ENCODE measurements at regions not wholly inside any gene's neighbourhood (a gene's known extent, or its start where the extent isn't known, plus 50 kb on each side); places are given as distances from the start of the nearest gene placed in this dataset.

DNA sequence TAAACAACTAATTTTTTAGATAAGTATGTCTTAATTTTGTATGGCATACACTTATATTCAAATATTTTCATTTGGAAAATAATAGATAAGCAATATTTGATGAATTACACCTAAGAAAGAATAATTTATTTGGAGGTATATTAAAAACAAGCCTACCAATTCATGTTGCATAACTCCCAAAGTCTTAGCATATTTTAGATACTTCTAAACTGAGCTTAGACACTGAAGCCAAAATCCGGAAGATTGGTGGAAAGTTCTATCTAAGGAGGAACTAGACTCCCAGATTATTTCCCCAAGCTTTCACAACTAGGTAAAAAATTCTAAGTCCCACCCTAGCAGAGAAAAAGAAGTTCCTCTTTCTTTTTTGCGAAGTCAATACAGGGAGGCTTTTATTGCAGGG, 221.0 kb upstream of the MMADHC start:
- Mint-ChIP-seq H3K27ac (no peak overlapping the region), H3K9me3 (ENCODE audit: insufficient read depth) (no peaks in the 10 kb centered on the region)
- CTCF ChIA-PET, result no interaction called here

DNA sequence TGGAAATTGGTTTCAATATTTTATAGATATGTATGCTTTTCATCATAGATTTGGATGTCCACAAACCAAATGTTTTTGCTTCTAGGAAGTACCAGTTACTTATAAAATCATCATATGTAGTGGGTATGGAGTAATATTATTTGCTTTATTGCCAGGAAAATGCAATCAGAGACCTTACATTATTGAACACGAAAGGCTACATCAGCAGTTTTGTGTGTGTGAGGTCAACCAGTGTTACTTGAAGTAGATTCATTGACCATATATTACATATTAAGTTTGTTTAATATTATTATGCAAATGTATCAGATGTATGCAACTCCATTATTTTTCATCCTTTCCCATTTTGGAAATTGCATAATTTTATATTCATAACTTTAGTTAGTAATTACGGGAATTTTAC, 219.1 kb upstream of the MMADHC start:
- ChIA-PET POLR2A (no interaction called here), CTCF (no interaction called here)
- Mint-ChIP-seq H3K4me3 (no peak overlapping the region), H3K27ac (no peak overlapping the region), H3K36me3 (ENCODE audit: low read depth) (no peaks in the 10 kb centered on the region), H3K27me3 (ENCODE audit: low read depth) (no peaks in the 10 kb centered on the region), H3K9me3 (ENCODE audit: insufficient read depth) (no peaks in the 10 kb centered on the region), H3K4me1 (ENCODE audit: low read depth) (no peaks in the 10 kb centered on the region)
- ATAC-seq (no peak), DNase-seq (no peak)

More for the DNA sequence above, 221.0 kb upstream of the MMADHC start:
- no peaks in the 10 kb centered on the region for H3K4me1 Mint-ChIP-seq (ENCODE audit: low read depth)
- no peak for ATAC-seq
- no peaks in the 10 kb centered on the region for H3K27me3 Mint-ChIP-seq (ENCODE audit: low read depth)
- DNase-seq, result no peak
- POLR2A ChIA-PET, result no interaction called here
- H3K36me3 Mint-ChIP-seq (ENCODE audit: low read depth), result no peaks in the 10 kb centered on the region
- H3K4me3 Mint-ChIP-seq, result no peak overlapping the region

DNA sequence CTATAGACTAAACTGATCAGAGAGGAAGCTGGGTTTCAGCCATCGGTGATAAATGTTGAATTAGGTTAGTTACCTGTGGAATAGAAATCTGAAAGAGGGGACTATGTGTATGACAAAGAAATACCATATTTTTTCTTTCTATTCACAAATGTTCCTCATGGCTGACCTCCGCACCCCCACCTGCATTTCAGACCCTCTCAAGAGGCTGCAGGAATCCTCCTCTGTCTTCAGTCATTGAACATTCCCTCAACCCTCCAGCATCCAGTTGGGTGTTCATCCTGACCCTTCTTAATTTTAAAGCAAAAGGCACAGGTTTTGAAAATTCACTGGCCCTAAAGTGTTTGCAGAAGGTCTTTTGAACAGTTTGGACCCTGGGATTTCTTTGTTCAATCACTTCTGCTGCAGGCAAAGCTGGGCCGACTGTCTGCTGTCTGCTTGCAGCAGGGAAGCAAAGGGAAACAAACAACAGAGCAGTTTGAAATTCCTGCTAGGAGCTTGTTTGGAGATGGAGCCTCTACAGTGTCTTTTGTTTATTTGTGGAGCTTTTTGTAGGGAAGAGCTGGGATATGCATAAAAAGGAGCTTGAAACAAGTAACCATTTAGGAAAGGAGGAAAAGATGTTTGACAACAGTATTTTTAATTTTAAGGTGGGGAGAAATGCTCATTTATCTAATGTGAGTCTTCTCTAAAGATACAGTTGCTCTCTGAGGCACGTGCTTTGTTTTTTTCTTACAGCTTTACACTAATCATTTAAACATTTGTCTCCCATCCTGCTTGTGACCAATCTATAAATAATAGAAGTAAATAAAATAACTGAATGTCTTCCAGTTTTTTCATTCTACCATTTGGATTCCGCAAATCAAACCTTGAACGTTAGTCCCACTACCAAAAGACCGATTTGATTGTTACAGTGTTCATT, 213.3 kb upstream of the MMADHC start:
- H3K4me3 Mint-ChIP-seq, result no peak overlapping the region
- H3K9me3 Mint-ChIP-seq (ENCODE audit: insufficient read depth), result no peaks in the 10 kb centered on the region
- DNase-seq (no peak), ATAC-seq (no peak)
- no peaks in the 10 kb centered on the region for H3K27me3 Mint-ChIP-seq (ENCODE audit: low read depth)
- CTCF ChIA-PET, result interaction anchor here (0.5 to 1.2 kb wide), 2 partner anchors 203 to 992 kb away, joined by 3 read pairs; no protein-coding TSS in a partner anchor
- H3K27ac Mint-ChIP-seq, result no peak overlapping the region
- H3K36me3 Mint-ChIP-seq (ENCODE audit: low read depth), result no peaks in the 10 kb centered on the region
- POLR2A ChIA-PET, result no interaction called here
- no peaks in the 10 kb centered on the region for H3K4me1 Mint-ChIP-seq (ENCODE audit: low read depth)

DNA sequence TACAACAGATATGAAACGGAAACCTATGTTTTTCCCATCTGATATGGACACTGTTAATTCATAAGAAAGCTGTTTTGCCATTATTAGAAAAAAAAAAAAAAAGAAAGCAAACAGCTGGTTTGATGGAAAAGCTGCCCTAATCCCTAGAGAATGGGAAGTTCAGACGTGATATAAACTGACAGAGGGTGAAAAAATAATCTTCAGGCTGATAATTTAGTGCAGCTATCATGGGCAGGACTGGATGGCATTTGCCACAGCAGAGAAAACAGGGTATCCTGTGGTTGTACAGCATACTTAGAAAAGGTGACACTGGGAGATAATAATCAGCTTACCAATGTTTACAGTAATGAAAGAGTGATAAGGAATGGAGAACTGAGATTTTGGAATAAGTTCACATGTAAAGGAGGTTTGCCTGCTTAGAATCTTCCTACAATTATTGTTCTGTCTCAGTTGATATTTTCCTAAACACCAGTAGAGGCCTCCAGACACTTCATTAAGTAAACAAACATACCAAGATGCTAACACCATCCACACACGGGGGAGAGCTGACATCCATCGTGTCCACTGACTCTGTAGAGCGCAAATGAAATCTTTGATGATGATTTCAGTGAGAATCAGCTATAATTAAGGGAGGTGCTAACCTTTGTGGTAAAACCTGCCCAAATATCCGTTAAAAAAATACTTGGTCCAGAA, 211.6 kb upstream of the MMADHC start:
- POLR2A ChIA-PET, result no interaction called here
- CTCF ChIA-PET, result no interaction called here
- DNase-seq (no peak), ATAC-seq (no peak)
- H3K4me3 Mint-ChIP-seq, result no peak overlapping the region
- no peaks in the 10 kb centered on the region for H3K27me3 Mint-ChIP-seq (ENCODE audit: low read depth)
- no peaks in the 10 kb centered on the region for H3K36me3 Mint-ChIP-seq (ENCODE audit: low read depth)
- no peaks in the 10 kb centered on the region for H3K4me1 Mint-ChIP-seq (ENCODE audit: low read depth)
- no peaks in the 10 kb centered on the region for H3K9me3 Mint-ChIP-seq (ENCODE audit: insufficient read depth)
- H3K27ac Mint-ChIP-seq, result no peak overlapping the region

DNA sequence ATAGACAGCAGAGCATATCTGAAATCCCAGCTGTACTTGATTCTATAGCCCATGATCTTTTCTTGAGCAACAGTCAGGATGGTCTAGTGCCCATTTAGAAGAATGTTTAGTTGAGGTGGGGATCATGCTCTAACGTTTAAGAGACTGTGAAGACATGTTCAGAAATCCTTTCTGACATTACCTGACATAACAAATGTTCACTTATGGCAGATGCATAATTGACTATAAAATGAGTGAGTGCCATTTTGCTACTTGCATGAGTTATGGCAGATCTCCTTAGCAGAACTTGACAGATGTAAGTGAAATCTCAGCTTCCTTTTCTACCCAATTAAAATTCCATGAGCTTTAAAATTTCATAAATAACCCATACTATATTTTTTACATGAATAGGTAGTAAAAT, 209.5 kb upstream of the MMADHC start:
- Mint-ChIP-seq H3K36me3 (ENCODE audit: low read depth) (no peaks in the 10 kb centered on the region), H3K4me1 (ENCODE audit: low read depth) (no peaks in the 10 kb centered on the region), H3K4me3 (no peak overlapping the region), H3K27ac (no peak overlapping the region), H3K9me3 (ENCODE audit: insufficient read depth) (no peaks in the 10 kb centered on the region), H3K27me3 (ENCODE audit: low read depth) (no peaks in the 10 kb centered on the region)
- ChIA-PET CTCF (no interaction called here), POLR2A (no interaction called here)
- DNase-seq (no peak), ATAC-seq (no peak)

DNA sequence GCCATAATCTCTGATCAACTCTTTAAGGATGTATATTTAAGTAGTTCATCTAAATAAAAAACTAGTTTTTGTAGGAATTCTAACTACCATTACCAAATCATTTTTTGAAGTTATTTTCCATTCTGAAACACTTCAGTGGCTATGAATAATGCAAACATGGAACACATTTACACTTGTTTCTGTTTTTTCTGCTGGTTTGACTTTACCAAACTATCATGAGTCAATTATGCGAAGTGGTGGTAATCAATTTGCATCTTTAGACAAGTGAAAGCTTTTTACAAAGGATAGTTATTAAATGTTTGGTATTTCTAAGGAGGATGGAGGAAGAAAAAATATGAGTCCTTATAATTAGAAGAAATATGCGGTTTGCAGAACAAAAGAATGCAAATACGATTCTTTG, 202.0 kb upstream of the MMADHC start:
- no peaks in the 10 kb centered on the region for H3K27me3 Mint-ChIP-seq (ENCODE audit: low read depth)
- CTCF ChIA-PET, result no interaction called here

DNA sequence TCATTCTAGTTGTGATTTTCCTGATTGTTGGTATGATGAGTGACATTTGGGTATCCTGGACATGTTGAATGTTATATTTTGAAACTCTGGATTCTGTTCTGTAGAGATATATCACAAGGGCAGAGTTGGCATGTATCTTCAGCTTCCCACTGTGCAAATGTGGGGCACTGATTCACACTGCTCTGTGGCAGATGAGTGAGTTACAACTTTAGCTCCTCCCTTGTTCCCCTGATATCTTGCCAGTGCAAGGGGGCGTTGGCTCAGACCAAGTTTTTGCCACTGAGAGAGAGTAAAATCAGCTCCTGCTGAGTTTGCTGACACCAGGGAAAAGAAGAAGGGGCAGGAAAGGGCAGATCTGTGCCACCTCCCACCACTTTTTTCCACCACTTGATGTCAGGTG, 199.6 kb upstream of the MMADHC start:
- no peak overlapping the region for H3K27ac Mint-ChIP-seq
- no peaks in the 10 kb centered on the region for H3K4me1 Mint-ChIP-seq (ENCODE audit: low read depth)
- no peaks in the 10 kb centered on the region for H3K9me3 Mint-ChIP-seq (ENCODE audit: insufficient read depth)
- no peak overlapping the region for H3K4me3 Mint-ChIP-seq
- no peaks in the 10 kb centered on the region for H3K27me3 Mint-ChIP-seq (ENCODE audit: low read depth)
- ATAC-seq (no peak), DNase-seq (no peak)
- ChIA-PET CTCF (no interaction called here), POLR2A (interaction anchor here (0.6 kb wide), 1 partner anchor 303 kb away, joined by 4 read pairs; no protein-coding TSS in a partner anchor)
- no peaks in the 10 kb centered on the region for H3K36me3 Mint-ChIP-seq (ENCODE audit: low read depth)

More for the DNA sequence above, 202.0 kb upstream of the MMADHC start:
- no peak overlapping the region for H3K27ac Mint-ChIP-seq
- no peak overlapping the region for H3K4me3 Mint-ChIP-seq
- no peaks in the 10 kb centered on the region for H3K9me3 Mint-ChIP-seq (ENCODE audit: insufficient read depth)
- H3K36me3 Mint-ChIP-seq (ENCODE audit: low read depth), result no peaks in the 10 kb centered on the region
- no peak for DNase-seq
- no peaks in the 10 kb centered on the region for H3K4me1 Mint-ChIP-seq (ENCODE audit: low read depth)
- POLR2A ChIA-PET, result no interaction called here
- ATAC-seq, result no peak

DNA sequence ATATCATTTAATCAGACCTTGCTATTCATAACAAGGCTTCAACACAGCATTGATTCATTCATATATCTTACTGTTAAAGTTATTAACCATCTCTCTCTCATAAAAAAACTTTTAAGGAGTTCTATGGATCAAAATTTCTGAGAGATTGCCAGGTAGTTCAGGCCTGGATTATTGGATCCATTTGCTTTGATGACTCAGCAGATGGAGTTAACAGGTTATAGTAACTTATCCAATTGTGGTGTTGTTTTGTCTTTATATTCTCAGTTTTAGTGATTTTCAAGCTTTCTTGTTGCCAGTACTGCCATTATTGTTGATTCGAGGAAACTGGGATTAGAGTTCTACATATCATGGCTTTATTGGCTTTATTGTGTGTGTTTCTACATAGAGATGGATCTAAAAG, 195.7 kb upstream of the MMADHC start:
- no peaks in the 10 kb centered on the region for H3K9me3 Mint-ChIP-seq (ENCODE audit: insufficient read depth)
- no peak overlapping the region for H3K27ac Mint-ChIP-seq
- no peaks in the 10 kb centered on the region for H3K4me1 Mint-ChIP-seq (ENCODE audit: low read depth)
- H3K36me3 Mint-ChIP-seq (ENCODE audit: low read depth), result no peaks in the 10 kb centered on the region
- H3K4me3 Mint-ChIP-seq, result no peak overlapping the region
- ATAC-seq (no peak), DNase-seq (no peak)
- ChIA-PET POLR2A (no interaction called here), CTCF (no interaction called here)
- H3K27me3 Mint-ChIP-seq (ENCODE audit: low read depth), result no peaks in the 10 kb centered on the region

DNA sequence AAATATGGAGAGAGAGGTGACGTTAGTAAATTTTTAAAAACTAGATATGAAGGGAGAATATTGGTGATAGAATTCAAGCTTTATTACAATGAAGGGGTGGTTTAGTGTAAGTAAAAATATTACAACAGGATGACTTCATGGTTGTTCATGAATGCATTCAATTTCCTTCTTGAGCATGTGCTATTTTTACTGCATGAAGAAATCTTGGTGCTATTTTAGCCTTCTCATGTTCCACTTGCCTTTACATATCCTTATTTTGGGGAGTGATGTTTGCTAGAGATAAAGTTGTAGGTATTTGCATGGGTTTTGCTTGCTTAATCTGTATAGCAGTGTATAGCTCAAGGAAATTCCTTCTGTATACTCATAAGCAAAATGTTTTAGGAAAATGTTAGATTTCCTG, 195.0 kb upstream of the MMADHC start:
- H3K4me3 Mint-ChIP-seq, result no peak overlapping the region
- ChIA-PET CTCF (no interaction called here), POLR2A (no interaction called here)
- no peaks in the 10 kb centered on the region for H3K27me3 Mint-ChIP-seq (ENCODE audit: low read depth)
- no peaks in the 10 kb centered on the region for H3K9me3 Mint-ChIP-seq (ENCODE audit: insufficient read depth)
- no peak for ATAC-seq
- no peak for DNase-seq
- no peaks in the 10 kb centered on the region for H3K36me3 Mint-ChIP-seq (ENCODE audit: low read depth)
- no peaks in the 10 kb centered on the region for H3K4me1 Mint-ChIP-seq (ENCODE audit: low read depth)
- H3K27ac Mint-ChIP-seq, result no peak overlapping the region

DNA sequence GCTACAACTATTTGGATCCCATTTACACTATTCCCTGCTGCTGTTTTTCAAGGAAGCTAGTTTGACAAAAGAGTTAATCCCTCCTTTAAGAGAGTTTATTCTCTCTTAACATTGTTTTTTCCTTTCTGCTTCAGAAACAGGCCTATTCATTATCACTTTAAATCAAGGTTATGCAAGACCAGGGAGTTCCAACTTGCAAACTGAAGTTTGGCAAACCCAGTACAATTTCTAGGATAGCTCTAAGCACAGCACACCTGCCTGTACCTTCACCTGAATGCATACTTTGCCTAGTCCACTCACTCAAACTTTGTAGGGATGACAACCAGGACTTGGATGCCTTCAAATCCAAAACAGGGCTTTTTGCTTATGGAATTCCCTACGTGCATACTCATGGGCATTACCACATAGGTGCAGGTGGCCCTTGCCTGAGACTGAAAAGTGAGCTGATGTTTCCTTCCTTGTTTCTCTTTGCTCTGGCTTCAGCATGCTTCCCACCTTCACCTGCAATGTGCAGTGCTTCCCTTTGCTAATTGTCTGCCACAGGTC, 193.8 kb upstream of the MMADHC start:
- POLR2A ChIA-PET, result interaction anchor here (0.5 kb wide), 1 partner anchor 618 kb away, joined by 3 read pairs; no protein-coding TSS in a partner anchor
- ATAC-seq (no peak), DNase-seq (no peak)
- CTCF ChIA-PET, result no interaction called here
- no peak overlapping the region for H3K27ac Mint-ChIP-seq
- no peaks in the 10 kb centered on the region for H3K27me3 Mint-ChIP-seq (ENCODE audit: low read depth)
- H3K4me1 Mint-ChIP-seq (ENCODE audit: low read depth), result no peaks in the 10 kb centered on the region
- no peaks in the 10 kb centered on the region for H3K36me3 Mint-ChIP-seq (ENCODE audit: low read depth)
- H3K9me3 Mint-ChIP-seq (ENCODE audit: insufficient read depth), result no peaks in the 10 kb centered on the region
- H3K4me3 Mint-ChIP-seq, result no peak overlapping the region

DNA sequence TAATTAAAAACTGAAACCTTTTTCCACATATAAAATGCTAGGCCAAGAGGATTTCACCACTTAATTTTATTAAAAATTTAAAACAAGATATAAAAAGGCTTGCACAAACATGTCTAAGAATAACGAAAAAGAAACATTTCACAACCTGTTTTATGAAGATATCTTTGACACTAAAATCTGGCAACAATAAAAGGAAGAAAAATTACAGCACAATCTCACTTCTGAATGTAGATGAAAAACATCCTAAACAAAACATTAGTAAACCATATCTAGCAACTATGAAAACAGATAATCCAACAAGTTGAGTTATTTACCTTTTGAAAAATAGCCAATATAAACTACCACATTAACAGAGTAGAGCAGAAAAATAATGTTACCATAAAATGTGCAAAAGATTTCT, 185.4 kb upstream of the MMADHC start:
- Mint-ChIP-seq H3K4me3 (no peak overlapping the region), H3K27ac (no peak overlapping the region), H3K36me3 (ENCODE audit: low read depth) (no peaks in the 10 kb centered on the region), H3K9me3 (ENCODE audit: insufficient read depth) (no peaks in the 10 kb centered on the region), H3K4me1 (ENCODE audit: low read depth) (no peaks in the 10 kb centered on the region), H3K27me3 (ENCODE audit: low read depth) (no peaks in the 10 kb centered on the region)
- DNase-seq (no peak), ATAC-seq (no peak)
- POLR2A ChIA-PET, result no interaction called here
- CTCF ChIA-PET, result no interaction called here

DNA sequence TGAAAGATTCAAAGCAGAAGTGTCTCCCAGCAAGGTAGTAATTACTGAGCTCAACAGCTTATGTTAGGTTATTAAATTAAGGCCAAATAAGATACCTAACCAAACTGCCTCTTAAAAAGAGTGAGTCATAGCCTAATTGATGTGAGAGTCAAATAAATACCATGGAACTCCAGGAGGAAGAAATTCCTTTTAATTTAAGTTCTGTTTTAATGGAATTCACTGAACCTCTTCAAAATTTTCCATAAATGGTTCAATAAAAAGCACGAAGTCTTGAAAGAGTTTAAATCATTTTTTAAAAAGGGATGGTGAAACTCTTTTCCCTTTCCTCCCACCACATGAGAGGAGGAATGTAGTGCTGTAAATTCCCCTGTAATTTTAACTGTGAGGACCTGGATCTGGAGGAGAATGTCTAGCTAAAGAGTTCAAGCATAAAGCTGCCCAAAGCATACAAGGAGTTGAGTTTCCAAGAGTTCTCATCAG, 180.8 kb upstream of the MMADHC start:
- H3K36me3 Mint-ChIP-seq (ENCODE audit: low read depth), result no peaks in the 10 kb centered on the region
- ChIA-PET CTCF (no interaction called here), POLR2A (no interaction called here)
- ATAC-seq (no peak), DNase-seq (no peak)
- no peak overlapping the region for H3K27ac Mint-ChIP-seq
- H3K4me3 Mint-ChIP-seq, result no peak overlapping the region
- no peaks in the 10 kb centered on the region for H3K4me1 Mint-ChIP-seq (ENCODE audit: low read depth)
- no peaks in the 10 kb centered on the region for H3K9me3 Mint-ChIP-seq (ENCODE audit: insufficient read depth)
- no peaks in the 10 kb centered on the region for H3K27me3 Mint-ChIP-seq (ENCODE audit: low read depth)
